Ishikawa (cell line): ENCODE measurements at regions not wholly inside any gene's neighbourhood (a gene's known extent, or its start where the extent isn't known, plus 50 kb on each side); places are given as distances from the start of the nearest gene placed in this dataset.

ENCODE experiments used
- CEBPB ChIP-seq: IDR thresholded peaks from 2 replicates; pipeline ENCODE4 v1.6.1; 2012
- CREB1 ChIP-seq: IDR thresholded peaks from 2 replicates; pipeline ENCODE4 v1.6.1; 2012; ENCODE audit warnings: low read depth
- EGR1 ChIP-seq: IDR thresholded peaks from 2 replicates; pipeline ENCODE4 v1.6.1; 2012
- EP300 ChIP-seq: IDR thresholded peaks from 2 replicates; pipeline ENCODE4 v1.6.1; 2012; ENCODE audit warnings: borderline replicate concordance
- FOXM1 ChIP-seq: IDR thresholded peaks from 2 replicates; pipeline ENCODE4 v1.6.1; 2012; ENCODE audit warnings: low read depth, borderline replicate concordance
- MAX ChIP-seq: IDR thresholded peaks from 2 replicates; pipeline ENCODE4 v1.6.1; 2012
- NFIC ChIP-seq: IDR thresholded peaks from 2 replicates; pipeline ENCODE4 v1.6.1; 2012
- RAD21 ChIP-seq: IDR thresholded peaks from 2 replicates; pipeline ENCODE4 v1.6.1; 2012; ENCODE audit warnings: low read depth
- TAF1 ChIP-seq: IDR thresholded peaks from 2 replicates; pipeline ENCODE4 v1.6.1; 2012; ENCODE audit warnings: low read depth, mild to moderate bottlenecking
- TCF12 ChIP-seq: IDR thresholded peaks from 2 replicates; pipeline ENCODE4 v1.6.1; 2012; ENCODE audit warnings: low read depth
- TEAD4 ChIP-seq: IDR thresholded peaks from 2 replicates; pipeline ENCODE4 v1.6.1; 2012
- USF1 ChIP-seq: IDR thresholded peaks from 2 replicates; pipeline ENCODE4 v1.6.1; 2012
- YY1 ChIP-seq: IDR thresholded peaks from 2 replicates; pipeline ENCODE4 v1.6.1; 2012; ENCODE audit warnings: low read depth
- ZBTB7A ChIP-seq: IDR thresholded peaks from 2 replicates; pipeline ENCODE4 v1.6.1; 2012; ENCODE audit warnings: low read depth
- TF ChIP-seq, protein P1 (sequence below): IDR thresholded peaks from 2 replicates; pipeline ENCODE4 v1.6.1; 2012; ENCODE audit warnings: low read depth, mild to moderate bottlenecking

DNA sequence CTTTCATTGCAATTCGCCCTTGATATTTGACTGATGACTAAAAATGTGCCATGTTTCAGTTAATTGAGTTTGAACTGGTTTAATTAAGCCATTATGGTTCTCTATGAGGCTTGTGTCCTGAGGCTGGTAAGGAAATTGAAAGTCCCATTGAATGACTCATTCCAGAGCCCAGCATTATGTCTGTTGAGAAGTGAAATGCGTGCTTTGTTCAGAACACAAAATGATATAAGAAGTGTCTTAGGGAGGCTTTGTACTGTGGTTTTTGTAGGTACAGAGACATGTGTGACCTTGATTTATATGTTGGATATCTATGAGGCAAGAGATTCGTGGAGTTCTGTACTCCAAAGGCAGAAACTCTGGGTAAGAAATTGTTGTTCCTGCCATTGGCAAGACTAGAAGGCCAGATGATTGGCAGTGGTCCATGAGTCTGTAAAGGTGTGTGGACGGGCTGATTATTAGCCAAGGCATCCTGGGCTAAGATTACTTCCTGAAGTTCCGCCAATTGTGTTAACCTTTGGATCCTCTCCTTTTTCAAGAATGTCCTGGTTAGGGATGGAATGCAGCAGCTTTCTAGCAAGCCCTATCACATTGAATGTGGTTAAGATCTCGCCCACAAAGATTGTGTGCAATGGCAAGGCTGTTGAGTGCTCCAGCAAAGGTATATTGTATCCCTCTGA, 103.7 kb downstream of the NPIPB5 start:
- TF ChIP-seq MAX: no peak
- no peak for TF ChIP-seq YY1
- TF ChIP-seq, protein P1, sequence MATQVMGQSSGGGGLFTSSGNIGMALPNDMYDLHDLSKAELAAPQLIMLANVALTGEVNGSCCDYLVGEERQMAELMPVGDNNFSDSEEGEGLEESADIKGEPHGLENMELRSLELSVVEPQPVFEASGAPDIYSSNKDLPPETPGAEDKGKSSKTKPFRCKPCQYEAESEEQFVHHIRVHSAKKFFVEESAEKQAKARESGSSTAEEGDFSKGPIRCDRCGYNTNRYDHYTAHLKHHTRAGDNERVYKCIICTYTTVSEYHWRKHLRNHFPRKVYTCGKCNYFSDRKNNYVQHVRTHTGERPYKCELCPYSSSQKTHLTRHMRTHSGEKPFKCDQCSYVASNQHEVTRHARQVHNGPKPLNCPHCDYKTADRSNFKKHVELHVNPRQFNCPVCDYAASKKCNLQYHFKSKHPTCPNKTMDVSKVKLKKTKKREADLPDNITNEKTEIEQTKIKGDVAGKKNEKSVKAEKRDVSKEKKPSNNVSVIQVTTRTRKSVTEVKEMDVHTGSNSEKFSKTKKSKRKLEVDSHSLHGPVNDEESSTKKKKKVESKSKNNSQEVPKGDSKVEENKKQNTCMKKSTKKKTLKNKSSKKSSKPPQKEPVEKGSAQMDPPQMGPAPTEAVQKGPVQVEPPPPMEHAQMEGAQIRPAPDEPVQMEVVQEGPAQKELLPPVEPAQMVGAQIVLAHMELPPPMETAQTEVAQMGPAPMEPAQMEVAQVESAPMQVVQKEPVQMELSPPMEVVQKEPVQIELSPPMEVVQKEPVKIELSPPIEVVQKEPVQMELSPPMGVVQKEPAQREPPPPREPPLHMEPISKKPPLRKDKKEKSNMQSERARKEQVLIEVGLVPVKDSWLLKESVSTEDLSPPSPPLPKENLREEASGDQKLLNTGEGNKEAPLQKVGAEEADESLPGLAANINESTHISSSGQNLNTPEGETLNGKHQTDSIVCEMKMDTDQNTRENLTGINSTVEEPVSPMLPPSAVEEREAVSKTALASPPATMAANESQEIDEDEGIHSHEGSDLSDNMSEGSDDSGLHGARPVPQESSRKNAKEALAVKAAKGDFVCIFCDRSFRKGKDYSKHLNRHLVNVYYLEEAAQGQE: no peak

- TF ChIP-seq CREB1: no peak
- no peak for TF ChIP-seq TAF1
- no peak for TF ChIP-seq TCF12
- no peak for TF ChIP-seq TEAD4
- no peak for TF ChIP-seq EGR1
- TF ChIP-seq YY1: no peak
- TF ChIP-seq, protein P1: no peak
Measured at GRCh38 chr16:22618842-22619241, 108.2 kb downstream of the NPIPB5 start.

- TF ChIP-seq FOXM1 (no peak), TEAD4 (no peak), RAD21 (no peak), NFIC (no peak), YY1 (no peak)
Measured at GRCh38 chr16:22621586-22622155, 111.0 kb downstream of the NPIPB5 start.

GRCh38 chr16:22622703-22623102, 112.0 kb downstream of the NPIPB5 start:
- TF ChIP-seq MAX (no peak), YY1 (no peak)

- TF ChIP-seq USF1: no peak
- no peak for TF ChIP-seq CREB1
- TF ChIP-seq TEAD4: no peak
- TF ChIP-seq, protein P1: no peak
- TF ChIP-seq EGR1: no peak
- TF ChIP-seq RAD21: no peak
- TF ChIP-seq CEBPB: no peak
- no peak for TF ChIP-seq NFIC
Measured at GRCh38 chr16:22623351-22623781, 112.7 kb downstream of the NPIPB5 start.

GRCh38 chr16:22624038-22624799, 113.5 kb downstream of the NPIPB5 start:
- TF ChIP-seq ZBTB7A (no peak), RAD21 (no peak), EGR1 (no peak), FOXM1 (no peak), CREB1 (no peak), EP300 (no peak), NFIC (no peak), TCF12 (no peak), TAF1 (no peak), MAX (no peak), CEBPB (no peak), TEAD4 (no peak), YY1 (no peak), USF1 (no peak)
- TF ChIP-seq, protein P1: no peak
